NT2/D1 (cell line): ENCODE measurements at regions not wholly inside any gene's neighbourhood (a gene's known extent, or its start where the extent isn't known, plus 50 kb on each side); places are given as distances from the start of the nearest gene placed in this dataset.

Experiments used
- DNase-seq: peaks from one replicate; pipeline ENCODE4 v3.0.0-alpha.2; 2011; ENCODE audit warnings: low read depth, low spot score
- H3K27me3 ChIP-seq: 2 replicates; pipeline ENCODE4 v1.6.0; 2011; ENCODE audit warnings: mild to moderate bottlenecking; ENCODE audit not compliant: insufficient read length, insufficient read depth
- H3K36me3 ChIP-seq: 2 replicates; pipeline ENCODE4 v1.6.1; 2011; ENCODE audit warnings: mild to moderate bottlenecking, low read length, mixed read lengths; ENCODE audit not compliant: insufficient read depth, insufficient read length
- H3K4me1 ChIP-seq: 2 replicates; pipeline ENCODE4 v1.5.1; 2011; ENCODE audit not compliant: insufficient read depth, insufficient read length
- H3K4me3 ChIP-seq: 2 replicates; pipeline ENCODE4 v1.5.1; 2011; ENCODE audit warnings: low read depth; ENCODE audit not compliant: insufficient read length
- H3K9ac ChIP-seq: 2 replicates; pipeline ENCODE4 v1.6.0; 2011; ENCODE audit warnings: low read depth; ENCODE audit not compliant: insufficient read length
- H3K9me3 ChIP-seq: 2 replicates; pipeline ENCODE4 v1.5.1; 2011; ENCODE audit warnings: mild to moderate bottlenecking, low read length; ENCODE audit not compliant: insufficient read depth
- SUZ12 ChIP-seq: IDR thresholded peaks from 2 replicates; pipeline ENCODE4 v1.6.1; 2011; ENCODE audit not compliant: insufficient read length, insufficient read depth; ENCODE audit errors: extremely low read depth
- YY1 ChIP-seq: IDR thresholded peaks from 2 replicates; pipeline ENCODE4 v1.6.1; 2011; ENCODE audit not compliant: insufficient read length, insufficient read depth
- ZNF274 ChIP-seq: IDR thresholded peaks from 2 replicates; pipeline ENCODE4 v1.6.1; 2011; ENCODE audit warnings: mild to moderate bottlenecking, low read depth, low read length

DNA sequence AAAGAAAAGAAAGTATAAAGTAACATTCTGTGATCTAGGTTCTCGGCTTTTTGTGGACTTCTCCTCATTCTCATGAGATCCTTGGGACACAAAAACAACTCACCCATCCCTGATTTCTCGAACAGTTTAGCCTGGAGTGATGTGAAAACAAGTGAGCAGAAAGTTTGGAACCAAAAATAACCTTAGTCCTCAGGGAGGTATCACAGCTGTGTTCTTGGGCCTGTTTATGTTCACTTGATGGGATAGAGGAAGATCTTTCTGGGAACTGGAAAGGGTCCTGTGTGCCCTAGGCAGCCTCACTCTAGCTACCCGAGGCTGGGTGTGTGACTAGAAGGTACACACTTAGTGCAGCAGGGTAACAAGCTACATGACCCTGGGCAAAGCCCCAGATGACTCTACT lies 308.8 kb upstream of the PDZRN3 start:
- Histone ChIP-seq H3K36me3 (no peaks in the 10 kb centered on the region), H3K4me1 (no peaks in the 10 kb centered on the region), H3K27me3 (no peaks in the 10 kb centered on the region), H3K4me3 (no peak overlapping the region), H3K9me3 (no peaks in the 10 kb centered on the region), H3K9ac (no peak overlapping the region)
- TF ChIP-seq SUZ12 (no peak), ZNF274 (no peak), YY1 (no peak)
- DNase-seq, result no peak

DNA sequence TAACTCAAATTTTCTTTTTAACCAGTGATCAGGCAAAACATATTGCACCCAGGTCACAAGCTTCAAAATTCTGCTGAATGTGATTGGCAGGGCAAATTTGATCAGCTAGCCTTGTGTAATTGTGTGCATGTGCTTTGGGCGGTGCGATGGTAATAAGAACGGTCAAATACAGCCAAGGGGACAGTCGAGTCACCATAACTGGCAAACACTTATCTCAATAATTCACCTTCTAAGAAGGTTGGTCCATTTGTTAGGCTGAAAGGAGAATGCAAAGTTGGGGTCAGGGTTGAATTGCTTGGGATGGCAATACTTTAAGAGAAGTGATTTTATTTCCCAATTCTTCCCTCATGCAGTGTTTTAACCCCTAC lies 302.4 kb upstream of the PDZRN3 start:
- Histone ChIP-seq H3K4me1 (no peaks in the 10 kb centered on the region), H3K9ac (no peak overlapping the region), H3K4me3 (no peak overlapping the region), H3K36me3 (no peaks in the 10 kb centered on the region), H3K27me3 (no peaks in the 10 kb centered on the region), H3K9me3 (no peaks in the 10 kb centered on the region)
- TF ChIP-seq YY1 (no peak), ZNF274 (no peak), SUZ12 (no peak)
- DNase-seq, result no peak

DNA sequence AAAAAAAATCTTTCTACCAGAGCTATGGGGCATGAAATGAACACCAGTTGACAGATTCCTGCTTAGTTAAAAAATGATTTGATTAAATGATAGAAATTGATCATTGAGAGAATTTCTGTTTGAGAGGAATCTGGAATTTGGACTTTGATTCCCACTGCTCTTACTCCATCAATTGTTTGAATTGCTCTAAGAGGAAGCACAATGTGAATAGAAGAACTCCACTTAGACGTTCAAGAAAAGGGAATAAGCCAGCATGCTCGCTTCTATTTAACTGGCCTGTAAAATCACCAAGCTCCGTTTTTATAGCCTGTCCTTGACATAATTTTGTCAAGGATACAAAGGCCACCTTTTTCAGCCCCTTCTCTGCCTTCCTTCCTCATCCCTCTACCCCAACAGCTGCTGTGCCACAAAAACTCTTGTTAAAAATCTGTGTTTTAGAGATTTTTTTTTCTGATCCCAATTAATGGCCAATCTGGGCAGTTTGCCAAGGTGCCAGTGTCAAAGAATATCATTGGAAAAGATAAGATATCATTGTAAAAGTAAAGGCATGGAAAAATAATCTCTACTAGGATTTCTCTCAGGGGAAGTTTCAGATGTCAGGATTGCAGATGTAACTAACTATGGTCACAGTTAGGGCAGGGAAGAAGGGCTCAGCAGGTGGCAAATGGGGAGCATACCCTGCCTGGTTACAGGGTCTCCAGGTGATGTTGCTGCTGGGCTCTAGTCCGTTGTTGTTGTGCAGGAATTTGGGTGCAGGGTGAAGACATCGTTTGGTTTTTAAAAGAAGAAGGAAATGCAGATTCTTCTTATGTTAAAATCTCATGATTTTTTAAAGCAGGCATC lies 301.8 kb upstream of the PDZRN3 start:
- no peak for DNase-seq
- Histone ChIP-seq H3K36me3 (no peaks in the 10 kb centered on the region), H3K27me3 (no peaks in the 10 kb centered on the region), H3K4me1 (no peaks in the 10 kb centered on the region), H3K9me3 (no peaks in the 10 kb centered on the region), H3K9ac (no peak overlapping the region), H3K4me3 (no peak overlapping the region)
- TF ChIP-seq SUZ12 (no peak), ZNF274 (no peak), YY1 (no peak)

DNA sequence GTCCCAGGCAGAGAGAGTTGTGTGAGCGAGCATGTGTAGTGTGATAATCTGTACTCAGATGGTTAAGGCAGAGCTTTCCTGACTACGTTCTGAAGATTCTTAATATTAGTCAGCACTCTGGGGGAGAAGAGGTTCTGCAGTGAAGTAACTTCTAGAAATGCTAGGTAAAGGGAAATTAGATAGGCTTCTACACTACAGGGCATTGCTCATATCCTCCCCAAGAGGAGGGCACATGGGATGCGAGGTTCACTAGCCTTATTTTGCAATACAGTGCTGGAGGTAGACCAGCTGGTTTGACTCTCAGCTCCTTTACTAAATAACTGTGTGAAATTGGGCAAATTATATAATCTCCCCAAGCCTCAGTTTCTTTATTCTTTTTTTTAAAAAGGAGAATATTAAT lies 300.3 kb upstream of the PDZRN3 start:
- Histone ChIP-seq H3K9me3 (no peaks in the 10 kb centered on the region), H3K9ac (no peak overlapping the region), H3K36me3 (no peaks in the 10 kb centered on the region), H3K27me3 (no peaks in the 10 kb centered on the region), H3K4me1 (no peaks in the 10 kb centered on the region), H3K4me3 (no peak overlapping the region)
- TF ChIP-seq ZNF274 (no peak), SUZ12 (no peak), YY1 (no peak)
- no peak for DNase-seq

DNA sequence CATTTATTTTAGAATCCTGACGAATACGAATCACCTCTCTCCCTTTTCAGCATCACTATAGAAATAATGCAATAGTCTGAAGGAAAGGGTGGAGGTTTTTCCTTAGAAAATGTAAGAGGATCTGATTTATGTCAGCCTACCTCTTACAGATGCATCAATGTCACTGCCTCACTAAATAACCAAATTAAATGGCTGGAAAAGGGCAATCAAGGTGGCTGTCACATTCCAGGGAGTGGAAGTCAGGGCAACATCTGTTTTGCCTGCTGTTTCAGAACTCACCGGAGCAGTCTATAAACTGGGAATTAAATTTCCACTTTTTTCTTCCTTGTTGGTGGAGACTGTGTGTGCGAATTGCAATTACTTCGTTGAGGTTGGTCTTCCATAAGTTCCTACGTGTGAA lies 299.3 kb upstream of the PDZRN3 start:
- TF ChIP-seq YY1 (no peak), ZNF274 (no peak), SUZ12 (no peak)
- no peak for DNase-seq
- H3K9ac ChIP-seq, result no peak overlapping the region
- no peak overlapping the region for H3K4me3 ChIP-seq
- no peaks in the 10 kb centered on the region for H3K9me3 ChIP-seq
- no peaks in the 10 kb centered on the region for H3K36me3 ChIP-seq
- H3K27me3 ChIP-seq, result no peaks in the 10 kb centered on the region
- H3K4me1 ChIP-seq, result no peaks in the 10 kb centered on the region

DNA sequence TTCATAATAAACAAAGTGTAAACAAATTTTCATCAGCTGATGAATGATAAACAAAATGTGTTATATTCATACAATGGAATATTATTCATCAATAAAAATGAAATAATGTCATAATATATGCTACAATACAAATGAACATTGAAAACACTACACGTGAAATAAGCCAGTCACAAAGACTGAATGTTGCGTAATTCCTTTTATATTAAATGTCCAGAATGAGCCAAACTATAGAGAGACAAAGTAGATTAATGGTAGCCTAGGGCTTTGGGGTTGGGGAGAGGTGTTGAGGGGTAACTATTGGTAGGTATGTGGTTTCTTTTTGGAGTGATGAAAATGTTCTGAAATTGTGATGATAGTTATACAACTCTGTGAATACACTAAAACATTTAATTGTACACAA lies 292.9 kb upstream of the PDZRN3 start:
- TF ChIP-seq ZNF274 (no peak), YY1 (no peak), SUZ12 (no peak)
- Histone ChIP-seq H3K27me3 (no peaks in the 10 kb centered on the region), H3K4me3 (no peak overlapping the region), H3K36me3 (no peaks in the 10 kb centered on the region), H3K9me3 (no peaks in the 10 kb centered on the region), H3K4me1 (no peaks in the 10 kb centered on the region), H3K9ac (no peak overlapping the region)
- no peak for DNase-seq

DNA sequence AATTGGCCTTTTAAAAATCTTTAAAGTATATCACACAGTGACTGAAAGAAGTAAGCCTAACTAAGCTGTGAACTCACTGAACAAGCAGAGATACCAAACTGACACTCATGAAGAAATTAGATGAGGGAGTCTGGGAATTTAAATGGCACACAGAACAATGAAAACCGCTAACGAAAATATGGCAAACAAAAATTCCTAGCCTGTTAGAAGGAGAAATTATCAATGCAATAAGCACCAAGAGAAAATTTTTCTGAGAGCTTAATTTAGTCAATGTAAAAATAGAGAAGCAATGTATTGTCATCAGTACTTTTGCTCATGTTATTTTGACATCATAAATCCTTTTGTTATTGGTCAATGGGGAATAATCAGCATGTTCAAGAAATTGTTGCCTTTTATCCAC lies 291.1 kb upstream of the PDZRN3 start:
- no peaks in the 10 kb centered on the region for H3K36me3 ChIP-seq
- no peaks in the 10 kb centered on the region for H3K27me3 ChIP-seq
- DNase-seq, result no peak
- TF ChIP-seq YY1, result no peak
- no peak for TF ChIP-seq ZNF274
- TF ChIP-seq SUZ12, result no peak
- H3K9me3 ChIP-seq, result no peaks in the 10 kb centered on the region
- no peak overlapping the region for H3K9ac ChIP-seq
- no peaks in the 10 kb centered on the region for H3K4me1 ChIP-seq
- H3K4me3 ChIP-seq, result no peak overlapping the region
